ENCODE measurements at regions not wholly inside any gene's neighbourhood (a gene's known extent, or its start where the extent isn't known, plus 50 kb on each side); places are given as distances from the start of the nearest gene placed in this dataset.
"Not testable (repeated sequence)": the region's sequence is repeated elsewhere in the genome, so short reads cannot be mapped to it uniquely, and the experiment has no call there.

DNA sequence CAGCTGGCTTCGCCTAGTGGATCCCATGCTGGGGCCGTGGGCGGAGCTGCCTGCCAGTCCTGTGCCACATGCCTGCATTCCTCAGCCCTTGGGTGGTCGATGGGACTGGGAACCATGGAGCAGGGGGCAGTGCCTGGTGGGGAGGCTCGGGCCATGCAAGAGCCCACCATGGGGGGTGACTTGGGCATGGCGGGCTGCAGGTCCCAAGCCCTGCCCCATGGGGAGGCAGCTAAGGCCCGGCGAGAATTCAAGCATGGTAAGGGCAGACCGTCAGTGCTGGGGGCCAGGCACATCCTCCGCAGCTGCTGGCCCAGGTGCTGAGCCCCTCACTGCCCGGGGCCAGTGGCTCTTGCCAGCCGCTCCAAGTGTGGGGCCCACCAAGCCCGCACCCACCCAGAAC is 262.6 kb downstream of the CENPC start:
- Histone ChIP-seq H3K4me1 (ENCODE audit: insufficient read depth) (no peaks in the 10 kb centered on the region), H3K4me3 (no peak overlapping the region), H3K27ac (no peak overlapping the region), H3K9me3 (no peaks in the 10 kb centered on the region), H3K27me3 (no peaks in the 10 kb centered on the region), H3K36me3 (no peaks in the 10 kb centered on the region)
- no peak for DNase-seq
- intact Hi-C loops (cut with DNase I): no loop called here
- TF ChIP-seq POLR2A (IDR thresholded peaks at IDR 0.05): no peak
- TF ChIP-seq EP300 (IDR thresholded peaks at IDR 0.05): no peak
- TF ChIP-seq, protein P1, sequence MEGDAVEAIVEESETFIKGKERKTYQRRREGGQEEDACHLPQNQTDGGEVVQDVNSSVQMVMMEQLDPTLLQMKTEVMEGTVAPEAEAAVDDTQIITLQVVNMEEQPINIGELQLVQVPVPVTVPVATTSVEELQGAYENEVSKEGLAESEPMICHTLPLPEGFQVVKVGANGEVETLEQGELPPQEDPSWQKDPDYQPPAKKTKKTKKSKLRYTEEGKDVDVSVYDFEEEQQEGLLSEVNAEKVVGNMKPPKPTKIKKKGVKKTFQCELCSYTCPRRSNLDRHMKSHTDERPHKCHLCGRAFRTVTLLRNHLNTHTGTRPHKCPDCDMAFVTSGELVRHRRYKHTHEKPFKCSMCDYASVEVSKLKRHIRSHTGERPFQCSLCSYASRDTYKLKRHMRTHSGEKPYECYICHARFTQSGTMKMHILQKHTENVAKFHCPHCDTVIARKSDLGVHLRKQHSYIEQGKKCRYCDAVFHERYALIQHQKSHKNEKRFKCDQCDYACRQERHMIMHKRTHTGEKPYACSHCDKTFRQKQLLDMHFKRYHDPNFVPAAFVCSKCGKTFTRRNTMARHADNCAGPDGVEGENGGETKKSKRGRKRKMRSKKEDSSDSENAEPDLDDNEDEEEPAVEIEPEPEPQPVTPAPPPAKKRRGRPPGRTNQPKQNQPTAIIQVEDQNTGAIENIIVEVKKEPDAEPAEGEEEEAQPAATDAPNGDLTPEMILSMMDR (IDR thresholded peaks at IDR 0.05): no peak
- 88 to 95% (median 89%) methylated on average over 3 to 13 of the region's 13 CpGs for WGBS, 3 donors

DNA sequence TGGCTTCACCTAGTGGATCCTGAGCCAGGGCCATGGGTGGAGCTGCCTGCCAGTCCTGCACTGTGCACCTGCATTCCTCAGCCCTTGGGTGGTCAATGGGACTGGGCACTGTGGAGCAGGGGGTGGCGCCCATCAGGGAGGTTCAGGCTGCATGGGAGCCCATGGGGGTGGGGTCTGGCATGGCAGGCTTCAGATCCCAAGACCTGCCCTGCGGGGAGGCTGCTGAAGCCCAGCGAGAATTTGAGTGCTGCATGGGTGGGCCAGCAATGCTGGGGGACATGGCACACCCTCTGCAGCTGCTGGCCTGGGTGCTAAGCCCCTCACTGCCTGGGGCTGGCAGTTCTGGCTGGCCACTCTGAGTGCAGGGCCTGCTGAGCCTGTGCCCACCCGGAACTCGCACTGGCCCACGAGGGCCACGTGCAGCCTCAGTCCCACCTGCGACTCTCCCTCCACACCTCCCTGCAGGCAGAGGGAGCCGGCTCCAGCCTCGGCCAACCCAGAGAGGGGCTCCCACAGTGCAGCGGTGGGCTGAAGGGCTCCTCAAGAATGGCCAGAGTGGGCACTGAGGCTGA is 270.0 kb downstream of the CENPC start:
- Histone ChIP-seq H3K4me3 (no peak overlapping the region), H3K9me3 (no peaks in the 10 kb centered on the region), H3K4me1 (ENCODE audit: insufficient read depth) (no peaks in the 10 kb centered on the region), H3K27me3 (no peaks in the 10 kb centered on the region), H3K36me3 (no peaks in the 10 kb centered on the region), H3K27ac (no peak overlapping the region)
- DNase-seq: no peak
- WGBS, 3 donors: 87 to 95% (median 93%) methylated on average over 11 of the region's 11 CpGs
- intact Hi-C loops (cut with DNase I): no loop called here
- no peak for TF ChIP-seq EP300 (IDR thresholded peaks at IDR 0.05)
- TF ChIP-seq, protein P1 (IDR thresholded peaks at IDR 0.05): no peak
- no peak for TF ChIP-seq POLR2A (IDR thresholded peaks at IDR 0.05)

GRCh38 chr4:67274671-67275070 is 270.6 kb downstream of the CENPC start:
- DNase-seq; H3K9me3 ChIP-seq; H3K27me3 ChIP-seq; intact Hi-C loops (cut with DNase I); H3K4me1 ChIP-seq (ENCODE audit: insufficient read depth); H3K27ac ChIP-seq; H3K36me3 ChIP-seq; H3K4me3 ChIP-seq: not testable (repeated sequence)
- WGBS, 3 donors: 54 to 74% (median 65%) methylated on average over 3 of the region's 3 CpGs

DNA sequence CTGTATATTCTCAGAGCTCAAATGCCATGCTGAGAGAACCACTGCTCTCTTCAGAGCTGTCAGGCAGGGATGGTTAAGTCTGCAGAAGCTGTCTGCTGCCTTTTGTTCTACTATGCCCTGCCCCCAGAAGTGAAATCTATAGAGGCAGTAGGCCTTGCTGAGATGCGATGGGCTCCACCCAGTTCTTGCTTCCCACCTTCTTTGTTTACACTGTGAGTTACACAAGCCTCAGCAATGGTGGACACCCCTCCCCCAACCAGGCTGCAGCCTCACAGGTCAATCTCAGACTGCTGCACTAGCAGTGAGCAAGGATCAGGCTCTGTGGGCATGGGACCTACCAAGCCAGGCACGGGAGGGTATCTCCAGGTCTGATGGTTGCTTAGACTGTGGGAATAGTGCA is 271.6 kb downstream of the CENPC start:
- intact Hi-C loops (cut with DNase I): no loop called here
- 66 to 88% (median 78%) methylated on average over 2 of the region's 2 CpGs for WGBS, 3 donors
- Histone ChIP-seq H3K36me3 (no peaks in the 10 kb centered on the region), H3K27me3 (no peaks in the 10 kb centered on the region), H3K4me3 (no peak overlapping the region), H3K27ac (no peak overlapping the region), H3K9me3 (no peaks in the 10 kb centered on the region), H3K4me1 (ENCODE audit: insufficient read depth) (no peaks in the 10 kb centered on the region)
- no peak for DNase-seq
- TF ChIP-seq EP300 (IDR thresholded peaks at IDR 0.05) (no peak), POLR2A (IDR thresholded peaks at IDR 0.05) (no peak)
- TF ChIP-seq, protein P1 (IDR thresholded peaks at IDR 0.05): no peak

DNA sequence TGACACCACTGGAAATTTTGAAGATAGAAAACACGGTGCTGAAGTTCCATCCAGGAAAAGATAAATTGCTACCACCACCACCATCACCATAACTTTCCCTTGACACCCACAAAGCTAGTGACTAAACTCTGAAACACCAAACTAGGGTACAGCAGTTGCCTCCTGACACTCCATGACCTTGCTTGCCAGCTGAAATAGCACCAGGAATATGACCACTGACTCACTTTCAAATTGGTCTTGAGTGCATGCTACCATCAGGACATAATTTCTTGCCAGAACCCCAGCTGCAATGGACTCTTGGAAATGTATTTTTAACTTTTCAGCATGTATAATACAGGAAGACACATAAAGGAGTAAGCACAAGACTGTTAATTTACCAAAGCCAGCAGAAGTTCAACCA is 283.3 kb downstream of the CENPC start:
- Histone ChIP-seq H3K27ac (no peak overlapping the region), H3K9me3 (no peaks in the 10 kb centered on the region), H3K4me1 (ENCODE audit: insufficient read depth) (no peaks in the 10 kb centered on the region), H3K4me3 (no peak overlapping the region), H3K27me3 (no peaks in the 10 kb centered on the region), H3K36me3 (no peaks in the 10 kb centered on the region)
- DNase-seq: no peak
- WGBS, 3 donors: 40 to 58% (median 54%) methylated on average over 1 of the region's 1 CpG
- TF ChIP-seq, protein P1 (IDR thresholded peaks at IDR 0.05): no peak
- TF ChIP-seq EP300 (IDR thresholded peaks at IDR 0.05) (no peak), POLR2A (IDR thresholded peaks at IDR 0.05) (no peak)
- intact Hi-C loops (cut with DNase I): no loop called here

Data from ovary (tissue), 7 donors.